ENCODE measurements at regions not wholly inside any gene's neighbourhood (a gene's known extent, or its start where the extent isn't known, plus 50 kb on each side); places are given as distances from the start of the nearest gene placed in this dataset.

DNA sequence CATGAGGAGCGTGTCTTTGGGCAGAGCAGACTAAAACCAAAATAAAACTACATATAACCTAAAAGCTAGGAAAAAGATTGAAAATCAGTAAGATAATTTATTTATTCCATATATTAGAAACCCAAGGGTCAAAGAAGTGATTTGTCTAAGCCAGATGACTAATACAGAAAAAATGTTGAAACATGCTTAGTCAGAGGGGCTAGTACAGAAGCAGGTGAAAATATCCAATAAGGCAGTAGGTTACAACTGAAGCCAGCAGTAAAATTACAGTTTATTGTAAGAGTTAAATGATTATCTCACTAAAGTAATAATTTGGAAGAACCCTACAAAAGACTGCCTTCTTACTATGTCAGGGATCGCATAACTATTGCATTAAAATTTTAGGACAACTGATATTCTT, 1190.9 kb upstream of the PRMT6 start:
- no peaks in the 10 kb centered on the region for H3K4me1 Mint-ChIP-seq
- H3K79me2 ChIP-seq (ENCODE audit: control insufficient read depth, insufficient read depth, low read length) = no peaks in the 10 kb centered on the region
- no peak overlapping the region for H3K27ac Mint-ChIP-seq
- no peaks in the 10 kb centered on the region for H4K20me1 ChIP-seq (ENCODE audit: control insufficient read depth, insufficient read depth, low read length, poor library complexity, severe bottlenecking)
- ATAC-seq (ENCODE audit: low read depth) (no peak), DNase-seq (no peak)
- H3K4me3 Mint-ChIP-seq = no peak overlapping the region
- H3K4me3 ChIP-seq (ENCODE audit: control extremely low read depth in 1 of 5, extremely low read depth in 1 of 5, insufficient read depth in 1 of 5, low read depth in 2 of 5, low read length in 4 of 5) = no peak overlapping the region
- POLR2A ChIA-PET = no interaction called here
- H3K36me3 ChIP-seq (replicated peaks in 1 of 2; ENCODE audit: control extremely low read depth in 1 of 2, control insufficient read depth in 1 of 2, extremely low read depth in 1 of 2, insufficient read depth in 2 of 2, low read length in 1 of 2) = no peaks in the 10 kb centered on the region
- H2AFZ ChIP-seq (ENCODE audit: insufficient read depth, low read depth, low read length, poor library complexity, severe bottlenecking) = no peak overlapping the region
- CTCF ChIA-PET = no interaction called here
- WGBS (ENCODE audit: insufficient coverage) = no CpG with 5 or more reads among the region's 2 CpGs
- no peak overlapping the region for H3K9ac ChIP-seq (ENCODE audit: low read length)
- no peak overlapping the region for H3K27ac ChIP-seq (ENCODE audit: low read length in 2 of 2)
- no peaks in the 10 kb centered on the region for H3K27me3 Mint-ChIP-seq
- intact Hi-C loops (cut with micrococcal nuclease) = no loop called here
- H3K4me1 ChIP-seq (ENCODE audit: control insufficient read depth in 2 of 2, insufficient read depth in 2 of 2, low read length in 2 of 2) = no peaks in the 10 kb centered on the region
- peaks cover 7% of the 10 kb centered on the region for H3K9me3 Mint-ChIP-seq (ENCODE audit: insufficient read depth)
- H3K4me2 ChIP-seq (replicated peaks; ENCODE audit: low read depth, low read length, poor library complexity, severe bottlenecking) = no peak overlapping the region
- TF ChIP-seq, protein P1, sequence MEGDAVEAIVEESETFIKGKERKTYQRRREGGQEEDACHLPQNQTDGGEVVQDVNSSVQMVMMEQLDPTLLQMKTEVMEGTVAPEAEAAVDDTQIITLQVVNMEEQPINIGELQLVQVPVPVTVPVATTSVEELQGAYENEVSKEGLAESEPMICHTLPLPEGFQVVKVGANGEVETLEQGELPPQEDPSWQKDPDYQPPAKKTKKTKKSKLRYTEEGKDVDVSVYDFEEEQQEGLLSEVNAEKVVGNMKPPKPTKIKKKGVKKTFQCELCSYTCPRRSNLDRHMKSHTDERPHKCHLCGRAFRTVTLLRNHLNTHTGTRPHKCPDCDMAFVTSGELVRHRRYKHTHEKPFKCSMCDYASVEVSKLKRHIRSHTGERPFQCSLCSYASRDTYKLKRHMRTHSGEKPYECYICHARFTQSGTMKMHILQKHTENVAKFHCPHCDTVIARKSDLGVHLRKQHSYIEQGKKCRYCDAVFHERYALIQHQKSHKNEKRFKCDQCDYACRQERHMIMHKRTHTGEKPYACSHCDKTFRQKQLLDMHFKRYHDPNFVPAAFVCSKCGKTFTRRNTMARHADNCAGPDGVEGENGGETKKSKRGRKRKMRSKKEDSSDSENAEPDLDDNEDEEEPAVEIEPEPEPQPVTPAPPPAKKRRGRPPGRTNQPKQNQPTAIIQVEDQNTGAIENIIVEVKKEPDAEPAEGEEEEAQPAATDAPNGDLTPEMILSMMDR (IDR thresholded peaks at IDR 0.05) = no peak
- no peak for TF ChIP-seq EZH2 (IDR thresholded peaks at IDR 0.05; ENCODE audit: borderline replicate concordance, insufficient read depth, low read depth, low read length, poor library complexity, severe bottlenecking)
- peaks cover 0 to 5% (median 2%) of the 10 kb centered on the region in 3 donors for H3K9me3 ChIP-seq (ENCODE audit: control extremely low read depth in 1 of 3, control insufficient read depth in 2 of 3, insufficient read depth in 1 of 3, low read length in 2 of 3)
- H3K27me3 ChIP-seq (replicated peaks in 1 of 4; ENCODE audit: control extremely low read depth in 1 of 4, control insufficient read depth in 3 of 4, insufficient read depth in 4 of 4, low read length in 3 of 4) = no peaks in the 10 kb centered on the region

DNA sequence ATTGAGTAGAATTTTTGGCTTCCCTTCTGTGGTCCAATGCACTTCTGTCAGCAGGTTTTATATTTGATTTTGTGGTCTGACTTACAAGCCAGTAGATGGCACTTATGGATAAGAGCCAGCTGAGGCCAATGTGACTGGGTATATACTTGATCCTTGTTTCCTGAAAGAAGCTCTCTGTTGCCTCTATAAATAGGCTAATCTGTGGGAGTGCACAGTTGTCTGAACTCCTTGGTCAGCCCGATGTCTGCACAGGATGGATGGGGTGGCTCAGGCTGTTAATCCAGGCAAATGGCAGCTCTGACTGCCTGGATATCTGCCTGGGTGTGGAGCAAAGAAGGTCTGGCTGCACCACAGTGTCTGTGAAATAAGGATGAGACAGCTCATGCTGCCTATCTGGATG, 1183.7 kb upstream of the PRMT6 start:
- no peaks in the 10 kb centered on the region for H3K27me3 Mint-ChIP-seq
- peaks cover 21 to 28% of the 10 kb centered on the region in 2 donors for H3K4me1 ChIP-seq (ENCODE audit: control insufficient read depth in 2 of 2, insufficient read depth in 2 of 2, low read length in 2 of 2)
- no peaks in the 10 kb centered on the region for H3K27me3 ChIP-seq (replicated peaks in 1 of 4; ENCODE audit: control extremely low read depth in 1 of 4, control insufficient read depth in 3 of 4, insufficient read depth in 4 of 4, low read length in 3 of 4)
- H3K27ac Mint-ChIP-seq = no peak overlapping the region
- H2AFZ ChIP-seq (ENCODE audit: insufficient read depth, low read depth, low read length, poor library complexity, severe bottlenecking) = peak overlapping the region; percentile 24
- H3K36me3 ChIP-seq (replicated peaks in 1 of 2; ENCODE audit: control extremely low read depth in 1 of 2, control insufficient read depth in 1 of 2, extremely low read depth in 1 of 2, insufficient read depth in 2 of 2, low read length in 1 of 2) = no peaks in the 10 kb centered on the region
- ATAC-seq (ENCODE audit: low read depth) = no peak
- no peaks in the 10 kb centered on the region for H4K20me1 ChIP-seq (ENCODE audit: control insufficient read depth, insufficient read depth, low read length, poor library complexity, severe bottlenecking)
- POLR2A ChIA-PET = no interaction called here
- H3K9me3 ChIP-seq (ENCODE audit: control extremely low read depth in 1 of 3, control insufficient read depth in 2 of 3, insufficient read depth in 1 of 3, low read length in 2 of 3) = peaks cover 0 to 14% (median 8%) of the 10 kb centered on the region in 3 donors
- 82% methylated on average over 1 of the region's 1 CpG for WGBS (ENCODE audit: insufficient coverage)
- no peak overlapping the region for H3K4me2 ChIP-seq (replicated peaks; ENCODE audit: low read depth, low read length, poor library complexity, severe bottlenecking)
- H3K4me3 ChIP-seq (ENCODE audit: control extremely low read depth in 1 of 5, extremely low read depth in 1 of 5, insufficient read depth in 1 of 5, low read depth in 2 of 5, low read length in 4 of 5) = no peak overlapping the region
- peaks cover 3% of the 10 kb centered on the region for H3K9me3 Mint-ChIP-seq (ENCODE audit: insufficient read depth)
- CTCF ChIA-PET = no interaction called here
- peak; percentile 14 for DNase-seq
- no peak overlapping the region for H3K4me3 Mint-ChIP-seq
- TF ChIP-seq, protein P1 (IDR thresholded peaks at IDR 0.05) = no peak
- TF ChIP-seq EZH2 (IDR thresholded peaks at IDR 0.05; ENCODE audit: borderline replicate concordance, insufficient read depth, low read depth, low read length, poor library complexity, severe bottlenecking) = no peak
- no peaks in the 10 kb centered on the region for H3K79me2 ChIP-seq (ENCODE audit: control insufficient read depth, insufficient read depth, low read length)
- intact Hi-C loops (cut with micrococcal nuclease) = no loop called here
- H3K4me1 Mint-ChIP-seq = peaks cover 33% of the 10 kb centered on the region
- H3K27ac ChIP-seq (ENCODE audit: low read length in 2 of 2) = no peak overlapping the region
- H3K9ac ChIP-seq (ENCODE audit: low read length) = no peak overlapping the region
